ENCODE measurements at regions not wholly inside any gene's neighbourhood (a gene's known extent, or its start where the extent isn't known, plus 50 kb on each side); places are given as distances from the start of the nearest gene placed in this dataset.

- no peaks in the 10 kb centered on the region for H3K27me3 ChIP-seq (ENCODE audit: control insufficient read depth in 1 of 2, insufficient read depth in 1 of 2, low read length in 2 of 2)
- no peak overlapping the region for H2BK5ac ChIP-seq (ENCODE audit: low read depth, low read length, poor library complexity, severe bottlenecking)
- H3K4me2 ChIP-seq (ENCODE audit: low read length, poor library complexity, severe bottlenecking): no peak overlapping the region
- no peak overlapping the region for H2BK12ac ChIP-seq (ENCODE audit: low read length in 2 of 2)
- H3K4me3 ChIP-seq (ENCODE audit: insufficient read depth in 1 of 2, low read depth in 1 of 2, low read length in 2 of 2): no peak overlapping the region
- no peaks in the 10 kb centered on the region for H3K9me3 ChIP-seq (ENCODE audit: control insufficient read depth, low read length)
- H3K27ac ChIP-seq (ENCODE audit: low read length, poor library complexity, severe bottlenecking): no peak overlapping the region
- DNase-seq: no peak
- H2BK15ac ChIP-seq (ENCODE audit: low read depth, poor library complexity, severe bottlenecking): no peak overlapping the region
- no peak overlapping the region for H2BK120ac ChIP-seq (ENCODE audit: low read depth, low read length)
- H4K8ac ChIP-seq (ENCODE audit: low read length): no peak overlapping the region
- no peaks in the 10 kb centered on the region for H3K36me3 ChIP-seq (ENCODE audit: control insufficient read depth in 1 of 2, insufficient read depth in 2 of 2, low read depth in 1 of 2, low read length in 2 of 2)
- H3K4me1 ChIP-seq (ENCODE audit: control insufficient read depth, insufficient read depth, low read depth, low read length): no peaks in the 10 kb centered on the region
- no peak overlapping the region for H3K18ac ChIP-seq (ENCODE audit: low read depth in 1 of 2, low read length in 2 of 2)
- no peak overlapping the region for H3K9ac ChIP-seq (ENCODE audit: low read length)
- H2AK5ac ChIP-seq (ENCODE audit: low read length, severe bottlenecking): no peak overlapping the region
- no peak overlapping the region for H3K4ac ChIP-seq (ENCODE audit: low read depth in 1 of 2, low read length in 2 of 2)
- no peak overlapping the region for H3K23ac ChIP-seq (ENCODE audit: low read length in 2 of 2)
- no peak overlapping the region for H2AFZ ChIP-seq (ENCODE audit: low read depth, low read length)
- H3K14ac ChIP-seq (ENCODE audit: low read length in 2 of 2): no peak overlapping the region
- no peak overlapping the region for H4K91ac ChIP-seq (ENCODE audit: low read length)
- no peaks in the 10 kb centered on the region for H3K79me1 ChIP-seq (replicated peaks; ENCODE audit: low read length, poor library complexity, severe bottlenecking)
These were observed 1759.1 kb downstream of the ARAP2 start for GRCh38 chr4:34485252-34485651.

- Histone ChIP-seq H3K4me3 (ENCODE audit: insufficient read depth in 1 of 2, low read depth in 1 of 2, low read length in 2 of 2) (no peak overlapping the region), H3K14ac (ENCODE audit: low read length in 2 of 2) (no peak overlapping the region), H2AK5ac (ENCODE audit: low read length, severe bottlenecking) (no peak overlapping the region), H2BK120ac (ENCODE audit: low read depth, low read length) (no peak overlapping the region), H3K4me2 (ENCODE audit: low read length, poor library complexity, severe bottlenecking) (no peak overlapping the region), H3K4ac (ENCODE audit: low read depth in 1 of 2, low read length in 2 of 2) (no peak overlapping the region), H3K27ac (ENCODE audit: low read length, poor library complexity, severe bottlenecking) (no peak overlapping the region), H3K9ac (ENCODE audit: low read length) (no peak overlapping the region), H3K79me1 (replicated peaks; ENCODE audit: low read length, poor library complexity, severe bottlenecking) (no peaks in the 10 kb centered on the region), H2BK5ac (ENCODE audit: low read depth, low read length, poor library complexity, severe bottlenecking) (no peak overlapping the region), H3K36me3 (ENCODE audit: control insufficient read depth in 1 of 2, insufficient read depth in 2 of 2, low read depth in 1 of 2, low read length in 2 of 2) (no peaks in the 10 kb centered on the region), H2BK12ac (ENCODE audit: low read length in 2 of 2) (no peak overlapping the region), H2BK15ac (ENCODE audit: low read depth, poor library complexity, severe bottlenecking) (no peak overlapping the region), H3K4me1 (ENCODE audit: control insufficient read depth, insufficient read depth, low read depth, low read length) (no peaks in the 10 kb centered on the region), H3K23ac (ENCODE audit: low read length in 2 of 2) (no peak overlapping the region), H3K9me3 (ENCODE audit: control insufficient read depth, low read length) (no peaks in the 10 kb centered on the region), H4K8ac (ENCODE audit: low read length) (no peak overlapping the region), H4K91ac (ENCODE audit: low read length) (no peak overlapping the region), H3K18ac (ENCODE audit: low read depth in 1 of 2, low read length in 2 of 2) (no peak overlapping the region), H2AFZ (ENCODE audit: low read depth, low read length) (no peak overlapping the region), H3K27me3 (ENCODE audit: control insufficient read depth in 1 of 2, insufficient read depth in 1 of 2, low read length in 2 of 2) (no peaks in the 10 kb centered on the region)
- no peak for DNase-seq
- 91% methylated on average over 4 of the region's 5 CpGs for WGBS
These were observed 1757.6 kb downstream of the ARAP2 start for GRCh38 chr4:34486461-34487363.

- Histone ChIP-seq H3K27me3 (ENCODE audit: control insufficient read depth in 1 of 2, insufficient read depth in 1 of 2, low read length in 2 of 2) (no peaks in the 10 kb centered on the region), H4K8ac (ENCODE audit: low read length) (no peak overlapping the region), H3K27ac (ENCODE audit: low read length, poor library complexity, severe bottlenecking) (no peak overlapping the region), H3K4ac (ENCODE audit: low read depth in 1 of 2, low read length in 2 of 2) (no peak overlapping the region), H3K79me1 (replicated peaks; ENCODE audit: low read length, poor library complexity, severe bottlenecking) (no peaks in the 10 kb centered on the region), H3K9ac (ENCODE audit: low read length) (no peak overlapping the region), H3K4me1 (ENCODE audit: control insufficient read depth, insufficient read depth, low read depth, low read length) (no peaks in the 10 kb centered on the region), H2BK15ac (ENCODE audit: low read depth, poor library complexity, severe bottlenecking) (no peak overlapping the region), H3K23ac (ENCODE audit: low read length in 2 of 2) (no peak overlapping the region), H3K18ac (ENCODE audit: low read depth in 1 of 2, low read length in 2 of 2) (no peak overlapping the region), H3K9me3 (ENCODE audit: control insufficient read depth, low read length) (no peaks in the 10 kb centered on the region), H2BK120ac (ENCODE audit: low read depth, low read length) (no peak overlapping the region), H2BK5ac (ENCODE audit: low read depth, low read length, poor library complexity, severe bottlenecking) (no peak overlapping the region), H2AK5ac (ENCODE audit: low read length, severe bottlenecking) (no peak overlapping the region), H3K14ac (ENCODE audit: low read length in 2 of 2) (no peak overlapping the region), H2BK12ac (ENCODE audit: low read length in 2 of 2) (no peak overlapping the region), H2AFZ (ENCODE audit: low read depth, low read length) (no peak overlapping the region), H3K4me3 (ENCODE audit: insufficient read depth in 1 of 2, low read depth in 1 of 2, low read length in 2 of 2) (no peak overlapping the region), H3K4me2 (ENCODE audit: low read length, poor library complexity, severe bottlenecking) (no peak overlapping the region), H3K36me3 (ENCODE audit: control insufficient read depth in 1 of 2, insufficient read depth in 2 of 2, low read depth in 1 of 2, low read length in 2 of 2) (no peaks in the 10 kb centered on the region), H4K91ac (ENCODE audit: low read length) (no peak overlapping the region)
- 79% methylated on average over 1 of the region's 1 CpG for WGBS
- DNase-seq: no peak
These were observed 1751.9 kb downstream of the ARAP2 start for GRCh38 chr4:34492414-34492813.

GRCh38 chr4:34502086-34502485 lies 1742.2 kb downstream of the ARAP2 start:
- Histone ChIP-seq H3K4ac (ENCODE audit: low read depth in 1 of 2, low read length in 2 of 2) (no peak overlapping the region), H4K91ac (ENCODE audit: low read length) (no peak overlapping the region), H2BK15ac (ENCODE audit: low read depth, poor library complexity, severe bottlenecking) (no peak overlapping the region), H2AFZ (ENCODE audit: low read depth, low read length) (no peak overlapping the region), H4K8ac (ENCODE audit: low read length) (no peak overlapping the region), H3K4me2 (ENCODE audit: low read length, poor library complexity, severe bottlenecking) (no peak overlapping the region), H3K27ac (ENCODE audit: low read length, poor library complexity, severe bottlenecking) (no peak overlapping the region), H3K36me3 (ENCODE audit: control insufficient read depth in 1 of 2, insufficient read depth in 2 of 2, low read depth in 1 of 2, low read length in 2 of 2) (no peaks in the 10 kb centered on the region), H3K23ac (ENCODE audit: low read length in 2 of 2) (no peak overlapping the region), H3K9ac (ENCODE audit: low read length) (no peak overlapping the region), H3K4me1 (ENCODE audit: control insufficient read depth, insufficient read depth, low read depth, low read length) (no peaks in the 10 kb centered on the region), H3K27me3 (ENCODE audit: control insufficient read depth in 1 of 2, insufficient read depth in 1 of 2, low read length in 2 of 2) (no peaks in the 10 kb centered on the region), H2BK5ac (ENCODE audit: low read depth, low read length, poor library complexity, severe bottlenecking) (no peak overlapping the region), H3K4me3 (ENCODE audit: insufficient read depth in 1 of 2, low read depth in 1 of 2, low read length in 2 of 2) (no peak overlapping the region), H2BK120ac (ENCODE audit: low read depth, low read length) (no peak overlapping the region), H3K79me1 (replicated peaks; ENCODE audit: low read length, poor library complexity, severe bottlenecking) (no peaks in the 10 kb centered on the region), H3K18ac (ENCODE audit: low read depth in 1 of 2, low read length in 2 of 2) (no peak overlapping the region), H2BK12ac (ENCODE audit: low read length in 2 of 2) (no peak overlapping the region), H2AK5ac (ENCODE audit: low read length, severe bottlenecking) (no peak overlapping the region), H3K14ac (ENCODE audit: low read length in 2 of 2) (no peak overlapping the region), H3K9me3 (ENCODE audit: control insufficient read depth, low read length) (no peaks in the 10 kb centered on the region)
- no CpG with 5 or more reads among the region's 2 CpGs for WGBS
- DNase-seq: no peak
